Astrocyte (in vitro differentiated cells and primary cell): ENCODE measurements at regions not wholly inside any gene's neighbourhood (a gene's known extent, or its start where the extent isn't known, plus 50 kb on each side); places are given as distances from the start of the nearest gene placed in this dataset.

Experiments used
- CTCF ChIP-seq: IDR thresholded peaks from 2 replicates; pipeline ENCODE4 v1.5.1; 2011; ENCODE audit warnings: low read depth, mild to moderate bottlenecking, inconsistent platforms, low read length, moderate library complexity; ENCODE audit not compliant: insufficient read depth
- EZH2 ChIP-seq: IDR thresholded peaks from 2 replicates; pipeline ENCODE4 v1.6.1; 2012; ENCODE audit warnings: mild to moderate bottlenecking, low read length, inconsistent platforms; ENCODE audit not compliant: insufficient read depth

- TF ChIP-seq CTCF (no peak), EZH2 (no peak)
Observed at GRCh38 chr16:47990676-47991075, 165.1 kb downstream of the ABCC12 start.
